Right lung (tissue), 2 donors: ENCODE measurements at regions not wholly inside any gene's neighbourhood (a gene's known extent, or its start where the extent isn't known, plus 50 kb on each side); places are given as distances from the start of the nearest gene placed in this dataset.

Experiments used
- DNase-seq, 2 donors: peaks; one replicate each; pipeline ENCODE4 v3.0.0-alpha.2; 2013

DNA sequence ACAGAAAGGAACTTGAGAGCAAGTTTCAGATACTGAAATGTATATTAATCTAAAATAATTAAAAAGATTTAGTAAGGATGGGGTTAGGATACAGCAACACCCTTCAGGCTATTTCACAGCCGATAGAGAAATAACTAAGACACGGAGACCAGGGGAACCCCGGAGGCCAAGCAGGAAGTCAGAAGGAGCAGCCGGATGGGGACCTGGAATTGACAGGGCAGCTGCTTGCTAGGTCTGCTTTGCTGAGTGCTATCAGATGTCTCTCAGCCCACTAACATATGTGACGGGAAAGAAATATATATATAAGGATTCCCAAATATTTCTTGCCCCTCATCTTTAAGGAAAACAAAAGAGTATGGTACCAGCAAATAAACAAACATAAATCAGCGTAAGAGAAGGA is 154.1 kb upstream of the CDH5 start:
- no peak for DNase-seq

DNA sequence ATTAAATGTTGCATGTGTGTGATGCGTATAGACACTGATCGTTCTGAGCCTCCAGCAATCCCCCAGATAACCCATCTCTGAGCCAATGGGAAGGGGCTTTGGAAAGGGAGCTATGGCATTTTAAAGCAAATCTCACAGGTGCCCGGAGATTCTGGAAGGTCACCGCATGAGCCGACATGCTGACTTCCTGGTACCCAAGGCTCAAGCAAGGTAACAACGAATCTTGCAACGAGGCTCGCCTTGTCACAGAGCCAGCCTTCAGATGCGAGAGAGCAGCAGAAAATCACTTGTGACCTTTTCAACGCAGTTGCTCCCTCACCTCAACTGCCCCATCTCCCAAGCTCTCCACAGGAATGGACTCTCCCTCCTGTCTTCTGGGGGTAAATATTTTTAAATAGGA is 154.8 kb upstream of the CDH5 start:
- no peak for DNase-seq

DNA sequence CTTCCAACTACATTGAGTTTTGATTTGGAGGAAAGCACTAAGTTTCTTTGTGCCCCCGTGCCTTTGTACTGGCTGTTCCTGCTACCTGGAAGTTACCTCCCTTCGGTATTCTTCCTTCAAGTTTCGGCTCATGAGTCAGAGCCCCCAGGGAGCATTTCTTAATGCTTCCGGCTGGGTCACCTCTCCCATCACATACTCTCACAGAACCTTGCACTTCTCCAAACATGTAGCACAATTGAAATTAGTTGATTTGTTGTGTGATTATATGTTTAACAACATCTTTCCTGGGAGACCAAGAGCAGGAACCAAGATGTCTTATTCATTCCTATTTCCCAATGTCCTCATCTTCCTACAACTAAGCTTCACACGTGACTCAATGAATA is 158.6 kb upstream of the CDH5 start:
- DNase-seq: no peak

DNA sequence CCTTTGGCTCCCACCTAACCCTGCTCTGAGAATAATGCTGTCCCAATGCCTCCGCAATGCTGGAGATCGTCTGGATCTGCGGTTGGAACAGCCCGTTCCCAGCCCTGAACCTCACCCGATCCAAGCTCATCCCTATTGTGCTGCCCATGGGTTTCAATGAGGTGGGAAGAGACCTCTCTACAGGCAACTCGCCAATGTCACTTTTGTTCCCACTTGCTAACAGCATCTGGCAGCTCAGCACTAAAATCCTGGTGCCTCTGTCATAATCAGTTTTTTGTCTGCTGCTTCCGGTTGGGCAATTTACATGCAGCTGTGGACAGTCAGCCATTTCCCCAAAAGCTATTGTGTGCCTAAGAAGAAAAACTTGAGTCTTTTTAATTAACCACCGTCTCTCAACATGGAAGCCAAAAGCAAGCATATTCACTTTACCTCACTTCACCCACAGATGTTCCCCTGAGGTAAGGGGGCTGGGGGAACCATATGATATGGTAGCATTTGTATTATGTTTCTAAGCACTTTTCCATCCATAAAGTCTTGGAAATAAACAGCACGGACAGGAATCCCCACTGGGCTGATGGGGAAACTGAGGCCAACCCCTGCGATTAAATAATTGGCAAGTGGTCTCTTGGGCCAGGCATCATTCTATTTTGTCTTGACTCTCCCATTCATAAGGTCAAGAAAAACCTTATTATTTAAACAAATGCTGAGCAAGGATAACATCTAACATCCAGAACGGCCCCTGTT is 159.2 kb upstream of the CDH5 start:
- peak; percentile 55 to 69 for DNase-seq

DNA sequence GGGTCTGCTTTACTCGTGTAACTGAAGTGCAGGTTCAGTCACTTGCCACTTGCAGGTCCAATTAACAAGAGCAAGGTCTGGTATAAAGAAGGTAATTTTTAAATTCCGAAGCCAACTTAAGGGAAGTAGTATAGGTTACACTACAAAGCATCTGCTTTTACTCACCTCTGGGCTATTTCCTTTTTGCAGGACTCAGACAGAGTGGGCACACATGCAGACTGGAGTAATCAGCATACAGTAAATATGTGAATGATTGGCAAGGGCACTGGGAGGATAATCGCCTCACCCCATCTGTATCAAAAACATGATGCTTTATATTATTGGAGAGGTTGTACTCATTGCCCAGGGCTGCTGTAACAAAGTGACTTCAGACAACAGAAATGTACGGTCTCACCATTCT is 160.1 kb upstream of the CDH5 start:
- no peak for DNase-seq

DNA sequence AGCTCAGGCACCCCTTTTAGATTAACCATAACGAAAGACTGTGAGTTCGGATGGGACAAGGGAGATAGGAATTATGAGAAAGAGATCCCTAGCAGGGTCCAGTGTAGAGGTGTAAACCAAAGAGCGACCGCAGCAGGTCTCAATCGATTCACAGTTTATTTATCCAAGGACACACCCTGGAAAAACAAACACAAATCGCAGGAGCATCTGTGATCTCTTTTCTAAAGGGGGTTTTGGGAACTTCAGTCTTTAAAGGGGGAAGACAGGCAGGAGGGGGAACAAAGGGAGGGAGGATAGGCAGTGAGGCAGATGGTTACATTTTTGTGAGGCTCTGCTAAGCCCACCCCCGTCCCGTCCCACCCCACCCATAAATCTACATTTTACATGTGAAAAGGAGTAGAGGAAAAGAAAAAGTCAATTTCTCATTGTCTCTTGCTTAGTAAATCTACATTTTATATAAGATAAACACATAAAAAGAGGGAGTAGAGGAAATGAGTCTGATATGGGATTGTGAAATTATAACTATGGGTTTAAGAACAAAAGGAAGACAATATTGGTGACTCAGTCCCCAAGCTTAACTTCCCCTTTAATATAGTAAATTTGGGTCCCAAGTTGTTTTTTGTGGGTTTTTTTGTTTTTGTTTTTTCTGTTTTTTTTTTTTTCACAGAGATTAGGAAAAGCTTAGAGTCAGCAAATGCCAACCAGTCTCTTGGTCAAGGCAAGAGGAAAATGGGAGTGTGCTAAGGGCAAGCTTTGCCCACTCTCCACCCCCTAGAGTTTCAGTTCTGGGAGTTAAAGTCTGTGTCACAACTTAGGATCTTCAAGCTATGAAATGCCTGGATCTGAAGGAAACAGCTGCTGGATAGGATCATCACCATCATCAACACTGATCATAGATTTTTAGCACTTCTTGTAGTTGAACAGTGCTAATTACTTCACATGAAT is 160.9 kb upstream of the CDH5 start:
- no peak for DNase-seq

DNA sequence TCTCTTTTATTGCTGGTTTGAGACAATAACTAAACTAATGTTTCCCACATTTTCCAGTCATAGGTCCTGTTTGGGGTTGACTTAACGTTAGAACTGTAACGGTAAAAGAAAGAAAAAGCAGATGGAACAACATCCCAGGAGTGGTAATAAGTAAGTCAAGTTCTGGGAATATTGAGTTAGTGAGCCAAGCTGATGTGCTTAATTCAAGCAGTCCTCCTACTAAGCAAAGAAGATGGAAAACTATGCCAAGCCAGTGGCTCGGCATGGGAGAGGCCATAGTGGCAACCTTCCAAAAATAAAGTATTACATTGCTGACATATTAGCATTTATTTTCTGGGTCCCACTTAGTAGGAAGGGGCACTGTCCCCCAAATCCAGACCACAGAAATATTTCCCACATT is 161.7 kb upstream of the CDH5 start:
- DNase-seq: no peak

DNA sequence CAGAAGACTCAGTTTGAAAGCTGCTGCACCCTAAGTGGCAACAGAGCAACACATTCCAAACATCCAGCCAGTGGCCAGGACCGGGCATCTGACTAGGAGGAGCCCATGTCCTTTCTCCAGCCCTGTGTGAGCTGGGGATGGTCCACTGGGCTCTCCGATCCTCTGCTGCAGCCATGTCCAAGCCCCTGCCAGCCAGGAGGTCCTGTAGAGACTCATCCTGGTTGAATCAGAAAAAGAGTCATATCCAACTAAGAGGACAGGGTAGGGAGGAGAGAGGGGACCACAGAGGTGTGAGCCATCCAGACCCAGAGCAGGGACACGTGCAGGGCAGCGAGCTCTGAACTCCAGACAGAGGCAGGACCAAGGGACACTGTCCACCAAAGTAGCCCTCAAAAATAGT is 163.0 kb upstream of the CDH5 start:
- DNase-seq: no peak

DNA sequence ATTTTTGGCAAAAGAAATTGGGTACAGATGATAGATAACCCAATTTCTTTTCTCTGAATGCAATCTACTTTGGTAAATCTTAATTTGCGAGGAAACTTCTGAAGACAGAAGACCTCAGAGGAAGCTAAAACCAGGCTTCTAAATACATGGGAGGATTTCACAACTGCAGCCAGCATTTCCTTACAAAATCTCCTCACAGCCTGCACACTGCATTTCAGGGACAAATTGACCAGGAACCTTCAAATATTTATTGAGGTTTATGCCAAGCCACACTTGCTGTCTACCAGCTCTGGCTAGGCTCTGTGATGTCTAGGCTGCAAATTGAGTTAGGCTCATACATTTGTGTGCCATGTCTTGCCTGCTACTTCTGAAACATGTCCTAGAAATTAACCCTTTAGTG is 167.3 kb upstream of the CDH5 start:
- no peak for DNase-seq

DNA sequence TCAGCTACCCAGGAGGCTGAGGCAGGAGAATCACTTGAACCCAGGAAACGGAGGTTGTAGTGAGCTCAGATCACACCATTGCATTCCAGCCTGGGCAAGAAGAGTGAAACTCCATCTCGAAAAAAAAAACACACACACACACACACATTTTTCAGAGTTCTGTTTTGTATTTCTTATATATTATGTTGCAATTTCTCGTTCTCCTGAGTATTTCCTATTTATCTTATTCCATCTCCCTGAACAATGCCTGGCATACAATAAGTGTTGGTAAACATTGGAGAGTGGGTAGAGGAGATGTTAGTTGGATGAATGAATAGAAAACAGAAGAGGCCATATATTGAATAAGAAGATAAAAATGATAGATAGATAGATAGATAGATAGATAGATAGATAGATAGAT is 167.8 kb upstream of the CDH5 start:
- DNase-seq: no peak

DNA sequence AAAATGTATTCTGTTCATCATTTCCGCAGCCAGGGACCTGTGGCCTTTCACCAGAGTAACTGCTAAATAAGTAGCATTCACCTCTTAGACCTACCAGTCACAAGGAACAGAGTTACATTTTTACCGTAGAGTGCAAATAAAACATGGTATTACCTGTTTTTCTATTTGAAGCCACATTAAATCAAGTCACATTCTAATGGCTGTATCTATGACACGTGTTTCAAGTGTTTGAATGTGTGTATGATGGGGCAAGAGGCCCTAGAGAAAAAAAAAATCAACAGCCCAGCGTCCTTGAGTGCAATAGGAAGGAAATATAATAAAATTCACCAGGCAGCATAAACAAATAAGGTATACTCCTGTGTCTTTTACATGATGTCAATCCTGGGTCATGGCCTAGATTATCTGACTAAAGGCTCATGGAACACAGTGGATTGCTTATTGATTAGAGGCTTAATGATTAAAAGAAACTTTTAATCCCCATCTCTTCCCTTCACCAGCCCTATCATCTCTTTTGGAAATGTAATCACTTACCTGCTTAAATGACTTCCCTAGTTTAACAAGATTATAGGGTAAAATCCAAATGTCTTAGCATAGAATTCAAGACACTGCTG is 168.7 kb upstream of the CDH5 start:
- DNase-seq: no peak

DNA sequence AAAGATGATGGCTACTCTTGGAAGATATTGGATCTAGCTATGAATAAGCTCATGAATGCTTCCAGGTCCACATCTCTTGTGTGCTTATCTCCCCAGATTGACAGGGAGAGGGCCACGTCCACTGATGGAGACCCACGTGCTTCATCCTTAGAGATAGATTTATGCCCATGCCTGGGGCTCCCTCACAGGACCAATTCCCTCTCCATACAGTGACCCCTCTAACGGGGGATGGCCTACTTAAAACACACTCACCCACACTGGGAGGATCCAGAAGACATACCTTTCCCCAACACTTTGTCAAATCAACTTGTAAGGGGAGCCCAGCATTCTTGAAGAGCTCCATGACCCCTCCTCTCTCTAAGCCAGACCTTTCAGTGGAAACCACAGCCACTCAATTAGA is 169.7 kb upstream of the CDH5 start:
- DNase-seq: no peak

DNA sequence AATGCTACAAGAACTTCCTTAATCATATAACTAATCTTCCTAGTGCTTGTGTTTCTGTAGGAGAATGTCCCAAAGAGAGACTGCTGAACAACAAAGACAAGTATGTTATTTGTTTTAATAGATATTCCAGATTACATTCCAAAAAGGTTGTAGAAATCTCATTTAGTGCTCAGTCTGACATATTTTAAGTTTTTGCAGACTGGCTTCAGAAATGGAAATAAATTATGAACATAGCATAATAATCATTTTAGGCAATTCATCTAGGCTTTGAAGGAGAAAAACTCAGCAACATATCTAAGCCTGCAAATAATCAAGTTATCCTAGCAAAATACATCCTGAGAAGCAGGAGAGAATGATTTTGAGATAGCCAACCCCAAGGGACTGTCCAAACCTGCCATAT is 171.6 kb upstream of the CDH5 start:
- DNase-seq: no peak

DNA sequence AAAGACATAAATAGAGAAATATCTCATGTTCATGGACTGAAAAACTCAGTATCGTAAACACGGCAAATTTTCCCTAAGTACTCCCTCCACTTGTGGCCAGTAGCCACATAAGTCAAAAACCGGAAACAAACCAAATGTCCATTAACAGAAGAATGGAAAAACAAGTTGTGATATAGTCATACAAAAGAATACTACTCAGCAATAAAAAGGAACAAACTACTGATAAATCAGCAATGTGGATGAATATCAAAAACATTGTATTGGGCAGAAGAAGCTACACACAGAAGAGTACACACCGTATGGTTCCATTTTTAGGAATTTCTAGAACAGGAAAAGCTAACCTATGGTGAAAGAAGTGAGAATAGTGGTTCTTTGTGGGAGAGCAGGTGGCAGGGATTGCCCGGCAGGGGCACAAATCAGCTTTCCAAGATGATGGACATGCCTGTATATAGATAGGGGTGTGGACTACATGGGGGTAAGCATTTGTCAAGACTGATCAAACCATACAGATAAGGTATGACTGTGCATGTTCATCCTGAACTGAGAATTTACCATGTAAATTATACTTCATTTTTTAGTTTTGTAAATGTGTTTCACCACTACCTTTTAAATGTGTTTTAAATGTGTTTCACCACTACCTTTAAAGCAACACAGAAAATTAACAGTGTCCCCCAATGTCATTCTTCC is 172.8 kb upstream of the CDH5 start:
- DNase-seq: no peak

DNA sequence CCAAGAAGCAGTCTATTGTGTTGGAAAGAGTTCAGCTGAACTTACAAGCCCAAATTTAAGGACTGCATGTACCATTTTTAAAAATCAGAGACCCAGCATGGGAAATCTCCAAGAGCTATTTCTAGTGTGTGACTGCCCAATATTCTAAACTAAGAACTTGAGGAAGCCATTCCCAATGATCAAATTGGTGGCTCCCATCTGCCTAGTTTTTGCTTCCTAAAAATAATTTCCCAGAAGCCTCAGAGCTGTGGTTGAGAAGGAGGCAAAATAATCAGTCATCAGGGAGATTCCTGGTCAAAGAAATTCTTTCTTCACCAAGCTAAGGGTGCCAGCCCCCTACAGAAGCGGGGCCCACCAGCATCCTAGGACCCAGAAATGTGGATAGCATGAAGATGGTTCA is 176.1 kb upstream of the CDH5 start:
- no peak for DNase-seq

DNA sequence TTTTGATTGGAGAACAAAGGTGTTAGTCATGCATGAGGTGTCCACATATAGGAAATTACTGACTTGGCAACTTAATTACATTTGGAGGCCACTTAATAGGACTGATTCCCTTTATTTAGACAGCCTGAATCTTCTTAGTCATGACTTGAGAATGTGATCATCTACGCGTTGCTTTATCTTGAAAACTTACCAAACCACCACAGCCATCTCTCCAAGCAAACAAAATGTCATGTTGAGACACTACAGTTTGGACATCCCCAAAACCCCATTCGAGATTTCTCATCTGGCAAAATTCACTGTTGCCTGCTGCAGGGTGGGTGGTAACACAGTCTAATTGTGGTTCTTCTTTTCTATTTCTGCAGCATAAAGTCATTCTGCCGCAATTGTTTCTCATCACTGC is 176.5 kb upstream of the CDH5 start:
- no peak for DNase-seq

DNA sequence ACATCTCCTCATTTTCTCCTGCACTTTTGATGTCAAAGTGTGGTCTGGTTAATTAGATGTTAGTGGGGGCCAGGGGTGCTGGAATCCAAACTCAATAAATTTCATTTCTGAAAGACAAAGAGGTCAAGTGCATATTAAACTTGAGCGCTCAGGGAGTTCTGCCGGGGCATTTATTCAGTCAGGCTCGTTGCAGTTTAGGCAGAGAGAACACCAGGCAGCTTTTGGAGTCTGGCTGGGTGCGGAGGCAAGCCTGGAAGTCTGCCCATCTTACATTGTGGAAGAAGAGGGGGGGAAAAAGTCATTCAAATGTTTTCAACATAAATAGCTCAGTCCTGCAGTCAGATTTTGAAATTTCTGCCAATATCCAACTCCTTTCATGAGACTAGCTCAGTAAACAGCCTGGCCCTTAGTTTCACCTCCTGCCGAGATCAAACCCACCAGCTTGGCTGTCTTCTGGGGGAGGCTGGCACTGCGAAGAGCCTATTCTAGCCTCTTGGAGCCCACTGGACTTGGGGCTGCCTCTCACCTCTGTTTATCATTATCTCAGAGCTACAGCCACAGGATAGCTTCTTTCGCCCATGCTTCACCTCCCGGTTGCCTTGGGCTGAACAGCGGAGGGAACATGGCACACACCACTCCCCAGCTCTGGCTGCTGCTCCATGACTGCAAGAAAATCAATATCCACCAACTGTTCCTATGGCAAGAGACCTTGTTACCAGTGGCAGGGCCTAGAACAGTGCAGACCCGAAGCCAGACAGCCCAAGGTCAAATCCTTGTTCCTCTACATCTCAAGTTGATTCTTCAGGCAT is 177.4 kb upstream of the CDH5 start:
- peak; percentile 82 to 87 for DNase-seq

DNA sequence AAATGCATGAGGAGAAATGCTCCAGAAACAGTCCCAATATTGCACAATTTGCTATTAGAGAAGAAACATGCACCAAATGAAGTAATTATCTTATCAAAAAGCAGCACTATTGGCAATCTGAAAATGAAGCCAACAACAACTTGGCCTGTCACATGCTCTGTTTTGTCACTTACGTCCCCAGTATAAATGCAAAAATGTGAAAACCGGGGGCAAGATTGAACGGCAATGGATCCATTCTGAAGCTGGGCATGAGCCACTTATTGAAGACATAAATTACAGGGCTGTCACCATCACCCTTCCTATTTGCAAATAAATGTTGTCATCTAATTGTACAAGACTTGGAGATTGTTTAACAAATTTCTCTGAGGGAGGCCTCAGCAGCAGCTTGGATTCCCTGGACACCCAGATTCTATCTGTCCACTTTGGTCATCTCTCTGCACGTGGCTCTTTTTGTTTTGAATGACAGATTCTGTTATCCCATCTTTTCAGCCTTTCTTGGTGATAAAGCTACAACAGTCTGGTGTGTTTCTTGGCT is 180.2 kb upstream of the CDH5 start:
- DNase-seq: no peak

DNA sequence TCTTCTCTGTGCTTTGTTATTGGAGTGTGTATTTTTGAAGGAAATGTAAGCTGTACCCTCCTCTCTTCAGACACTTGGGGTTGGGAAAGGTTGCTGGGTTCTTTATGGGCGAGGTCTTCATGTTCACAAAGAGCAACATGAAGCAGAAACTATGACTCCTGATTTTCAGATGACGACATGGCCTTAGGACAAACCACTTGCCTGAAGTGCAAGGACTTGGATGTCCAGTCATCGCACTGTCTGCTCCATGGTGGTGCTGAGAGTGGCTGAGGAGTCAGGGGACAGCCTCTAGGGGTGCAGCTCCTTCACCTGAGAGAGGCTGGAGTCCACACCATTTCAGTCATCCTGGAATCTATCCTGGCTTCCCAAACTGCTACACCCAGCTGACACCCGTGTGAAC is 183.9 kb upstream of the CDH5 start:
- no peak for DNase-seq

DNA sequence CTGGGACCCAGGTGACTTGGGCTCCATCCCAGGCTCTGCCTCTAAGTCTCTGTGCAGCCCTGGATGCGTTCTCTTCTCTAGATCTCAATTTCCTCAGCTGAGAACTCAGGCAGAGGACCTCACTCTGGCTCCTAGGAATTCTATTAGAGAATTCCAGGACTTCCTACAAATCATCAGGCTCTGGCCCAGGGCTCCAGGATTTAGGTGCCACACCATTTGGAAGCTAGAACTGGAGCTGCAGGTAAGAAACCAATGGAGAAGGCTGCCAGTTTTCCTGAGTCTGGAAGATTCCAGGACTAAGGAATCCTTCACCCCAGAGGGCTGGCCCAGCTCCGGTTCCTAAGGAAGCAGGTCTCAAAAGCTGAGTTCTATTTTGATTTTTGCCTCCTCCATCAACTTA is 189.8 kb upstream of the CDH5 start:
- DNase-seq: no peak

DNA sequence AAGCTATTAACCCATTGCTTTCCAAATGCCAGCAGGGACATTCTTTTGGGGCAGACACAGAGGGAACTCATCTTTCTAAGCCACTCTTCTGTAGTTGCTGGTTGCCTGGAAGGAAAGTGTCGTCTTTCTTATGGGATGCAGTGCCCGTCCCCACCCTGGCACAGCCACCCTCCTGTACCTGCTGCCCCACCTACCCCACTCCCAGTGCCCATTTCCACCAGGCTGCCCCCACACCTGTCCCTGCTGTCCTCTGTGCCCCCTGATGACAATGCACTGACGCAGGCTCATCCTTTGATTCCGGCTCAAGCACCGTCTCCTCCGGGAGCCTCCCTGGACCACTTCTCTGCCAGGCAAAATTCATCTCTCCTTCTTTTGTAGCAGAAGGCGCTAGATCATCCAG is 190.4 kb upstream of the CDH5 start:
- DNase-seq: no peak
